GM23338 (cell line): ENCODE measurements at regions not wholly inside any gene's neighbourhood (a gene's known extent, or its start where the extent isn't known, plus 50 kb on each side); places are given as distances from the start of the nearest gene placed in this dataset.
A peak's percentile ranks its signal among the peaks of the same experiment; 100 is the strongest.

Source experiments
- ATAC-seq: fragments of 200-7000 bp; cut with Tn5 transposase; 3 replicates; pipeline ENCODE4 v1.9.1; 2020
- DNase-seq: peaks from one replicate; pipeline ENCODE4 v3.0.0-alpha.2; 2015; ENCODE audit warnings: low spot score
- H2AFZ ChIP-seq: fragments of 200-600 bp; sonication (generic); 2 replicates; pipeline ENCODE4 v1.8.0; 2016; ENCODE audit warnings: antibody characterized with exemption, mild to moderate bottlenecking, moderate library complexity
- H3F3A ChIP-seq: fragments of 200-600 bp; sonication (generic); replicated peaks from 2 replicates; pipeline ENCODE4 v1.8.0; 2017; ENCODE audit warnings: antibody characterized with exemption, mixed run types, low read depth
- H3K27ac ChIP-seq: fragments of 200-600 bp; sonication (generic); 2 replicates; pipeline ENCODE4 v1.6.1; 2016; ENCODE audit warnings: low read depth
- H3K27me3 ChIP-seq: fragments of 200-600 bp; sonication (generic); 2 replicates; pipeline ENCODE4 v1.8.0; 2016; ENCODE audit warnings: mild to moderate bottlenecking, mixed run types, moderate library complexity; ENCODE audit not compliant: insufficient read depth
- H3K36me3 ChIP-seq: fragments of 200-600 bp; sonication (generic); 2 replicates; pipeline ENCODE4 v1.8.0; 2016; ENCODE audit warnings: mild to moderate bottlenecking; ENCODE audit not compliant: insufficient read depth
- H3K4me1 ChIP-seq: fragments of 200-600 bp; sonication (generic); 2 replicates; pipeline ENCODE4 v1.8.0; 2016; ENCODE audit warnings: mild to moderate bottlenecking, moderate library complexity; ENCODE audit not compliant: insufficient read depth
- H3K4me2 ChIP-seq: fragments of 200-600 bp; sonication (generic); 2 replicates; pipeline ENCODE4 v1.7.1; 2017; ENCODE audit warnings: mixed run types
- H3K4me3 ChIP-seq: fragments of 200-600 bp; sonication (generic); 2 replicates; pipeline ENCODE4 v1.6.1; 2016; ENCODE audit warnings: mixed run types
- H3K79me2 ChIP-seq: fragments of 200-600 bp; sonication (generic); replicated peaks from 2 replicates; pipeline ENCODE4 v1.8.0; 2017; ENCODE audit warnings: mild to moderate bottlenecking; ENCODE audit not compliant: insufficient read depth
- H3K9me2 ChIP-seq: fragments of 200-600 bp; sonication (generic); 2 replicates; pipeline ENCODE4 v1.8.0; 2017; ENCODE audit not compliant: insufficient read depth
- H4K20me1 ChIP-seq: fragments of 200-600 bp; sonication (generic); replicated peaks from 2 replicates; pipeline ENCODE4 v1.8.0; 2017; ENCODE audit warnings: mild to moderate bottlenecking; ENCODE audit not compliant: insufficient read depth
- H3K27ac Mint-ChIP-seq: 2 replicates; pipeline ENCODE4 v1.8.0; 2020; ENCODE audit warnings: inconsistent platforms, mild to moderate bottlenecking, moderate library complexity, mixed read lengths
- H3K27me3 Mint-ChIP-seq: 3 replicates; pipeline ENCODE4 v1.8.0; 2022; ENCODE audit warnings: low read depth, mild to moderate bottlenecking, moderate library complexity, mixed read lengths, inconsistent platforms; ENCODE audit not compliant: insufficient read depth, poor library complexity
- H3K36me3 Mint-ChIP-seq: 3 replicates; pipeline ENCODE4 v1.8.0; 2021; ENCODE audit warnings: low read depth, mild to moderate bottlenecking, inconsistent platforms, moderate library complexity, mixed read lengths
- H3K4me1 Mint-ChIP-seq: 3 replicates; pipeline ENCODE4 v1.8.0; 2020; ENCODE audit warnings: mild to moderate bottlenecking, inconsistent platforms, mixed read lengths
- H3K4me3 Mint-ChIP-seq: 3 replicates; pipeline ENCODE4 v1.8.0; 2021; ENCODE audit warnings: moderate library complexity, mild to moderate bottlenecking, inconsistent platforms, mixed read lengths
- H3K9me3 Mint-ChIP-seq: 3 replicates; pipeline ENCODE4 v1.8.0; 2020; ENCODE audit warnings: moderate library complexity, mild to moderate bottlenecking, inconsistent platforms, mixed read lengths
- CREB1 ChIP-seq: fragments of 250-450 bp; sonication (Bioruptor Pico); IDR thresholded peaks from 2 replicates; pipeline ENCODE4 v1.5.0; 2020; ENCODE audit warnings: low read depth, mild to moderate bottlenecking, moderate library complexity
- CTCF ChIP-seq, 2 experiments: fragments of 200-600 bp in 1 of 2; sonication (generic) in 1 of 2; conservative IDR thresholded peaks; 2 replicates each; pipeline versions ENCODE4 v1.5.1 to v1.6.1; 2016 to 2017; ENCODE audit warnings: antibody characterized with exemption in 2 of 2, low read depth in 2 of 2, mild to moderate bottlenecking in 2 of 2, moderate library complexity in 1 of 2
- ETS1 ChIP-seq: IDR thresholded peaks from 2 replicates; pipeline ENCODE4 v1.6.1; 2016; ENCODE audit warnings: antibody characterized with exemption
- EZH2 ChIP-seq: fragments of 200-600 bp; sonication (generic); IDR thresholded peaks from one replicate; pipeline ENCODE4 v1.8.0; 2017; ENCODE audit warnings: antibody characterized with exemption, mild to moderate bottlenecking, low read depth; ENCODE audit not compliant: unreplicated experiment
- EZH2phosphoT487 ChIP-seq: fragments of 200-600 bp; sonication (generic); IDR thresholded peaks from one replicate; pipeline ENCODE4 v1.8.1; 2018; ENCODE audit warnings: antibody characterized with exemption; ENCODE audit not compliant: unreplicated experiment
- JUNB ChIP-seq: IDR thresholded peaks from one replicate; pipeline ENCODE4 v1.6.1; 2016; ENCODE audit warnings: antibody characterized with exemption; ENCODE audit not compliant: unreplicated experiment
- NANOG ChIP-seq: IDR thresholded peaks from 2 replicates; pipeline ENCODE4 v1.6.1; 2016; ENCODE audit warnings: antibody characterized with exemption, borderline replicate concordance
- POLR2AphosphoS5 ChIP-seq: IDR thresholded peaks from 2 replicates; pipeline ENCODE4 v1.6.1; 2016; ENCODE audit warnings: antibody characterized with exemption, low read depth
- REST ChIP-seq: IDR thresholded peaks from one replicate; pipeline ENCODE4 v1.6.1; 2018; ENCODE audit warnings: antibody characterized with exemption; ENCODE audit not compliant: unreplicated experiment
- STAT1 ChIP-seq: IDR thresholded peaks from one replicate; pipeline ENCODE4 v1.6.1; 2016; ENCODE audit warnings: antibody characterized with exemption; ENCODE audit not compliant: unreplicated experiment
- ZNF114 ChIP-seq: fragments of 250-450 bp; sonication (Bioruptor Pico); IDR thresholded peaks from 2 replicates; pipeline ENCODE4 v1.5.0; 2020; ENCODE audit warnings: mild to moderate bottlenecking, moderate library complexity
- ZNF331 ChIP-seq: fragments of 250-450 bp; sonication (Bioruptor Pico); IDR thresholded peaks from 2 replicates; pipeline ENCODE4 v1.5.0; 2020; ENCODE audit warnings: low read depth, mild to moderate bottlenecking, moderate library complexity
- ZNF462 ChIP-seq: fragments of 250-450 bp; sonication (Bioruptor Pico); IDR thresholded peaks from 2 replicates; pipeline ENCODE4 v1.5.0; 2020; ENCODE audit warnings: mild to moderate bottlenecking, moderate library complexity

GRCh38 chr3:157782236-157782635 is 279.0 kb upstream of the VEPH1 start:
- Mint-ChIP-seq H3K27ac (no peak overlapping the region), H3K4me3 (no peak overlapping the region), H3K36me3 (no peaks in the 10 kb centered on the region), H3K9me3 (no peaks in the 10 kb centered on the region), H3K4me1 (no peaks in the 10 kb centered on the region), H3K27me3 (no peaks in the 10 kb centered on the region)
- no peaks in the 10 kb centered on the region for H4K20me1 ChIP-seq
- H2AFZ ChIP-seq = peak overlapping the region; percentile 83; the same call in 1 of the 2 replicates
- no peaks in the 10 kb centered on the region for H3K79me2 ChIP-seq
- no peaks in the 10 kb centered on the region for H3K27me3 ChIP-seq
- TF ChIP-seq CREB1 (CRISPR knock-in tag) (no peak), EZH2 (no peak), ZNF462 (no peak), ZNF114 (CRISPR knock-in tag) (no peak), JUNB (no peak), POLR2AphosphoS5 (no peak), ZNF331 (no peak), EZH2phosphoT487 (no peak), CTCF (conservative IDR thresholded peaks at IDR 0.05; ENCODE audit: low read depth in 2 of 2) (no peak), NANOG (no peak), REST (no peak), ETS1 (no peak), STAT1 (no peak)
- no peak overlapping the region for H3K27ac ChIP-seq
- H3K4me3 ChIP-seq = no peak overlapping the region
- H3K4me1 ChIP-seq = no peaks in the 10 kb centered on the region
- no peak overlapping the region for H3K4me2 ChIP-seq
- H3K9me2 ChIP-seq = peaks cover 4% of the 10 kb centered on the region; the same call in 1 of the 2 replicates
- ATAC-seq (no peak), DNase-seq (no peak)
- no peaks in the 10 kb centered on the region for H3F3A ChIP-seq
- no peaks in the 10 kb centered on the region for H3K36me3 ChIP-seq
